VCaP (cell line): ENCODE measurements at regions not wholly inside any gene's neighbourhood (a gene's known extent, or its start where the extent isn't known, plus 50 kb on each side); places are given as distances from the start of the nearest gene placed in this dataset.
A peak's percentile ranks its signal among the peaks of the same experiment; 100 is the strongest.
"Not testable (repeated sequence)": the region's sequence is repeated elsewhere in the genome, so short reads cannot be mapped to it uniquely, and the experiment has no call there.

ENCODE experiments used
- H3K27ac ChIP-seq: fragments of 450-650 bp; 2 replicates; pipeline ENCODE4 v1.5.1; 2017
- CTCF ChIP-seq: fragments of 450-650 bp; conservative IDR thresholded peaks from 2 replicates; pipeline ENCODE4 v1.5.1; 2017; ENCODE audit warnings: mild to moderate bottlenecking, moderate library complexity

GRCh38 chr12:124153392-124153791 is 141.5 kb upstream of the RFLNA start:
- no peak for TF ChIP-seq CTCF
- H3K27ac ChIP-seq: no peak overlapping the region

GRCh38 chr12:124157406-124157805 is 137.5 kb upstream of the RFLNA start:
- TF ChIP-seq CTCF: no peak
- no peak overlapping the region for H3K27ac ChIP-seq

GRCh38 chr12:124159655-124160054 is 135.2 kb upstream of the RFLNA start:
- TF ChIP-seq CTCF: no peak
- no peak overlapping the region for H3K27ac ChIP-seq

GRCh38 chr12:124160097-124160756 is 134.7 kb upstream of the RFLNA start:
- no peak overlapping the region for H3K27ac ChIP-seq
- no peak for TF ChIP-seq CTCF

GRCh38 chr12:124161402-124161801 is 133.5 kb upstream of the RFLNA start:
- H3K27ac ChIP-seq: not testable (repeated sequence)

GRCh38 chr12:124162151-124163110 is 132.5 kb upstream of the RFLNA start:
- peak; percentile 28 for TF ChIP-seq CTCF
- no peak overlapping the region for H3K27ac ChIP-seq

- H3K27ac ChIP-seq: no peak overlapping the region
- TF ChIP-seq CTCF: no peak
These were observed 129.2 kb upstream of the RFLNA start for GRCh38 chr12:124165695-124166094.

- no peak overlapping the region for H3K27ac ChIP-seq
- no peak for TF ChIP-seq CTCF
These were observed 127.8 kb upstream of the RFLNA start for GRCh38 chr12:124167141-124167540.
